ENCODE measurements at regions not wholly inside any gene's neighbourhood (a gene's known extent, or its start where the extent isn't known, plus 50 kb on each side); places are given as distances from the start of the nearest gene placed in this dataset.

DNA sequence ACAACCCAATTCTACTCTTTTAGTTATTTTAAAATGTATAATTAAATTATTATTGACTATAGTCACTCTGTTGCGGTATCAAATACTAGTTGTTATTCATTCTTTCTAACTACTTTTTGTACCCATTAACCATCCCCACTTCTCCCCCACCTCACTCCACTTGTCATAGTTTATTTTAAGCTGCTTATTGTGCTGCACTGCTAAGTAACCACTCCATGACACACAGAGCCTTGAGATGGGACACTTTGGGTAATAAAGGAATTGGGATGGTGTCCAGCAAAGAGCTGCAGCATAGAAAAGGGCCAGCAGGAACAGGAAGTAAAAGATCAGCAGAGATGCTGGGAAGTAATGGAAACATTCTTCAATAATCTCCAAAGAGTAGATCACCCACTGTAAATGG is 123.0 kb downstream of the RPS29 start:
- DNase-seq, result no peak

DNA sequence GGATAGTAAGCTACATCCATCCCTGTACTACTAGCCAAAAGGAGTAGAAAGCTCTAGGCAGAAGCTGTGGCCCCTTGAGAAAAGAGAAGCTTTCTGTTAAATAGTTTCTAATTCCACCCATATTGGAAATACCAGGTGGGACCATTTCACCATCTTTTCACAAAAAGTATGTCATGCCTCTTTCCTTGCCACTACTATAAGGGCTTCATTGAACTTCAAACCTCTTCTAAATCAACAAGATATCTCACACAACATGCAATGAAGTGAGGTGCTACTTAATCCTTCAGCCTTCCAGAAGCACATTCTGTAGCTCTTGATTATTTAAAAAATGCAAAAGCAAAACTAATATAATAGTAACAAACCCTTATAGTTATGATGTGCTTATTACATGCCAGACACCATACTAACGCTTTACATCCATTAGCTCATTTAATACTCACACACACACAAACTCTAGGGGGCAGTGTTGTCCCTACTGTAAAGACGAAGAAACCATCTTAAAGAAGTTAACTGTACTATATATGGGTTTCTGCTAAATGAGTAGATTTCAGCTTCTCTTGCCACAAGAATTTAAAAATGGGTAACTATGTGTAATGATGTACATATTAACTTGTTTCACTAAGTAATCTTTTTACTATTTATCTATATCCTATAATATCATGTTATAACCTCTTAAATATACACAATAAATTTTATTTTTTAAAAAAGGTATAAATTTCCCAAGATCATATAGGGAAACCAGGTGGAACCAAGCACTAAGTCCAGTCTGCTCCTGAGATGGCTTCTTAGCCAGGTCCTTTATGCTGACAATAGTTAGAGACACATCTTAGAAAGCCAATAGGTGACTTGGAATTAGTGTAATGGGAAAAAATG is 124.4 kb downstream of the RPS29 start:
- peak; percentile 16 for DNase-seq

- no peak for DNase-seq
These were observed 125.5 kb downstream of the RPS29 start for GRCh38 chr14:49460662-49461061.

DNA sequence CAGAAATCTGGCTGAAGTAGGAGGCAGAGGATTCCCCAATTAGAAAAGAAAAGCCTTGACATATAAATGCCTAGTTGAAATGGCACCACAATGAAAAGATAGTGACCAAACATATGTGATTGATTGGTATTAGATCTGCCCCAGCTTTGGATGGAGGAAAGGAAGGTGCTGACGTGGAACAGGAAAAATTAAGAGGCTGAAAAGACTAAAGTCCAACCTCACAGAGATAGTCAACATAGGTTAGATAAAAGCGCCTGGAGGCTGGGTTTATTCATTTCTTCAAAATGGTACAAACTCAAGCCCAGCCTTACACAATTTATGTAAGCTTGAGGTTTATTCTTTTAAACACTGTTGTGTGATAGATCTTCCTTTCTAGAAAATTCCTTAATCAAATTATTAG is 129.6 kb downstream of the RPS29 start:
- no peak for DNase-seq

- no peak for DNase-seq
These were observed 134.2 kb downstream of the RPS29 start for GRCh38 chr14:49451938-49452337.

- DNase-seq, result no peak
These were observed 136.4 kb downstream of the RPS29 start for GRCh38 chr14:49449749-49450148.

GRCh38 chr14:49447540-49448107 is 138.6 kb downstream of the RPS29 start:
- DNase-seq, result no peak

- DNase-seq, result no peak
These were observed 139.4 kb downstream of the RPS29 start for GRCh38 chr14:49446801-49447200.

- DNase-seq, result no peak
These were observed 147.9 kb downstream of the RPS29 start for GRCh38 chr14:49438256-49438770.

- DNase-seq, result no peak
These were observed 158.1 kb downstream of the RPS29 start for GRCh38 chr14:49428076-49428475.

DNA sequence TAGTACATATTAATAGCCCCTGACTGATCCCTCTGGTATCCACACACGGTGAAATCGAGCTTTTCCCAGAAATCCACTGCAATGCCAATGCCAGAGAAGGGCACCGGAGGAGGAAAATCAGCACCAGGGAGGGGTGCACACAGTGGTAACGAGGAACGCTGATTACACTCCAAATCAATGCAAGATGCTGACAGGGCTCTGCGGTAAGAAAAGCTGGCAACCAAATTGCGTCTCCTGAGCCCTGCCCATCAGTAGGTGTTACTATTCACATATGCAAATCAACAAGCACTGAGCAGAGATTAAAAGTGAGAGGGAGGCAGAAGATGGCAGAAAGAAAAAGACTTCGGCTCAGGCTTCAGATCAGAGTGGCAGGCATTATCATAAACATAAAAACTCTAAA is 159.1 kb downstream of the RPS29 start:
- no peak for DNase-seq

- no peak for DNase-seq
These were observed 160.3 kb downstream of the RPS29 start for GRCh38 chr14:49425921-49426320.

- DNase-seq, result no peak
These were observed 161.5 kb downstream of the RPS29 start for GRCh38 chr14:49424436-49425331.

- DNase-seq, result no peak
These were observed 166.0 kb downstream of the RPS29 start for GRCh38 chr14:49420201-49420600.

GRCh38 chr14:49418789-49419188 is 167.4 kb downstream of the RPS29 start:
- DNase-seq, result no peak

GRCh38 chr14:49417790-49418189 is 168.4 kb downstream of the RPS29 start:
- DNase-seq, result no peak

DNA sequence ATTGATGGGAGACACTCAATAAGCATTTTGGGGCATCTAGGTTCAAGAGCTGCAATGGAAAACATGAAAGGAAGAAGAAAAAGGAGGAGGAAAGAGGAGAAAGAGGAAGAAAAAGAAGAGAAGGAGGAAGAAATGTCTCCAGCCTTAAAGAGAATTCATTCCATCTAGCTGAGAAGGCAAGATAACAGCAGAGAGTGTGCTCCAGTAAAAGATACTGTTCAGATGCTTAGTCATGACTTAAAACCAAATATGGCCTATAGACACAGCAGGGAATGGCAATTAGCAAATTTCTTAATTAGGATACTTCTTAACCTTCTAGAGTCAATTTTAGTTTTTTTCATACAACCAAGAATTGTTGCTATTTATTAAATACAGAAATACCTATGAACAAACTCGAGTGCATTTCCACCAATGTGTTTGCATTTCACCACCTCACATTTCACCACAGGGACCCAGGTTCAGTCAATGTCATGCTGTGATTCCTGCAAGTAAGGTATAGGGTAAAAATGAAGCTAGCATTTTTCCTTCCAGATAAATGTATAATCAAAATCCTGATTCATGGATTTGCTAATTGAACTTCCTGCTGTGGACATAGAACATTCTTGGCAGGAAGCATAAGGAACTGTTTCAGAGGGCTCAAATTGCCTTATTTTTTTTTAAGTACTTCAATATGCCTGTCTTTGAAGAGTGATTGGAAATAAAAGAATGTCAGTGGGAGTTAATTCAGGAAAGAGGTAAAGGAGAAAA is 177.8 kb downstream of the RPS29 start:
- DNase-seq, result no peak

- no peak for DNase-seq
These were observed 180.9 kb downstream of the RPS29 start for GRCh38 chr14:49405291-49405690.

- DNase-seq, result no peak
These were observed 184.8 kb downstream of the RPS29 start for GRCh38 chr14:49401373-49401772.

GRCh38 chr14:49396801-49397200 is 189.4 kb downstream of the RPS29 start:
- DNase-seq, result no peak

- no peak for DNase-seq
These were observed 204.4 kb downstream of the RPS29 start for GRCh38 chr14:49381778-49382177.

- no peak for DNase-seq
These were observed 218.5 kb downstream of the RPS29 start for GRCh38 chr14:49367696-49368095.

- no peak for DNase-seq
These were observed 219.8 kb downstream of the RPS29 start for GRCh38 chr14:49366416-49366815.

Data from NCI-H1417 treated with DMSO at 0.1 percent for 48 hours (cell line).